ENCODE measurements at regions not wholly inside any gene's neighbourhood (a gene's known extent, or its start where the extent isn't known, plus 50 kb on each side); places are given as distances from the start of the nearest gene placed in this dataset.

GRCh38 chr2:183347969-183348368 lies 223.7 kb downstream of the NUP35 start:
- ChIA-PET POLR2A (interaction anchor here (0.5 kb wide), 1 partner anchor 519 kb away, joined by 3 read pairs; no protein-coding TSS in a partner anchor), CTCF (no interaction called here)
- Mint-ChIP-seq H3K9me3 (no peaks in the 10 kb centered on the region), H3K36me3 (ENCODE audit: low read depth) (no peaks in the 10 kb centered on the region), H3K27ac (no peak overlapping the region), H3K4me3 (no peak overlapping the region), H3K4me1 (no peaks in the 10 kb centered on the region), H3K27me3 (no peaks in the 10 kb centered on the region)
- no peak for DNase-seq

DNA sequence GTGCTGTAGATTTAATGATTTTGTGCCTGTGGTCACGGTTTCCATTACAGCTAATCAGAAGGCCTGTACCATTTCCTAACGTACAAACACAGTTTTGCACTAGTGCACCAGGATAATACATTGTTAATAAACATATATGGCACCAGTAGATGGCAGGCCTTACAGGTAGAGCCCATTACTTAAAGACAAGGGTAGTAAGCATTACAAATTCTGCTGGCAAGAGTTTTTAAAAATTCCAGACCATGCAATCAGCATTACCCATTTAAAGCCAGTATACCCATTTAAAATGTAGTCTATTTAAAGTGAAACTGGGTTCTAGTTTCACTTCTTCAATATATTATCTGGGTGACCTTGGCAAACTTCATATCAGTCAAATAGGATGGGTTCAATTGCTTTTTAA lies 224.2 kb downstream of the NUP35 start:
- DNase-seq: no peak
- ChIA-PET CTCF (no interaction called here), POLR2A (interaction anchor here (0.5 kb wide), 1 partner anchor 520 kb away, joined by 3 read pairs; no protein-coding TSS in a partner anchor)
- H3K4me1 Mint-ChIP-seq: no peaks in the 10 kb centered on the region
- H3K4me3 Mint-ChIP-seq: no peak overlapping the region
- no peak overlapping the region for H3K27ac Mint-ChIP-seq
- no peaks in the 10 kb centered on the region for H3K9me3 Mint-ChIP-seq
- H3K36me3 Mint-ChIP-seq (ENCODE audit: low read depth): no peaks in the 10 kb centered on the region
- H3K27me3 Mint-ChIP-seq: no peaks in the 10 kb centered on the region

GRCh38 chr2:183349091-183349490 lies 224.8 kb downstream of the NUP35 start:
- no peaks in the 10 kb centered on the region for H3K9me3 Mint-ChIP-seq
- H3K36me3 Mint-ChIP-seq (ENCODE audit: low read depth): no peaks in the 10 kb centered on the region
- ChIA-PET POLR2A (no interaction called here), CTCF (no interaction called here)
- no peaks in the 10 kb centered on the region for H3K27me3 Mint-ChIP-seq
- no peak overlapping the region for H3K4me3 Mint-ChIP-seq
- DNase-seq: no peak
- H3K27ac Mint-ChIP-seq: no peak overlapping the region
- H3K4me1 Mint-ChIP-seq: no peaks in the 10 kb centered on the region

DNA sequence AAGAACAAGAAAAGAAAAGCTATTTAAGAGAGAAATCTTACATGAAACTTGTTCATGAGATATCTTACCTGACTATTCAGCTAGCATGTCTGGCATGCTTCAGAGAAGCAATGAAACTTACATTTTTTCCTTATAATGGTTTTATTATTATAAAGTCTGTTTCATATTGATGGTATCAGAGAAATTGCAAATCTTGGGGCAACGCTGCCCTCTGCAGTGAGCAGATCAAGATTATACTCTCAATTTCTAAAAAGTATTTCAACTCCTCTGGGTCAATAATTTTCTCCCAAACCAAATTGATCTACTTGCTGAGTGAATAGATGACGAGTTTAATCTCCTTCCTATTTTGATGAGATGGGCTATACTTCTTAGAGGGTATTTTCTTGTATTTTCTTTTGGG lies 235.6 kb downstream of the NUP35 start:
- no peak overlapping the region for H3K27ac Mint-ChIP-seq

DNA sequence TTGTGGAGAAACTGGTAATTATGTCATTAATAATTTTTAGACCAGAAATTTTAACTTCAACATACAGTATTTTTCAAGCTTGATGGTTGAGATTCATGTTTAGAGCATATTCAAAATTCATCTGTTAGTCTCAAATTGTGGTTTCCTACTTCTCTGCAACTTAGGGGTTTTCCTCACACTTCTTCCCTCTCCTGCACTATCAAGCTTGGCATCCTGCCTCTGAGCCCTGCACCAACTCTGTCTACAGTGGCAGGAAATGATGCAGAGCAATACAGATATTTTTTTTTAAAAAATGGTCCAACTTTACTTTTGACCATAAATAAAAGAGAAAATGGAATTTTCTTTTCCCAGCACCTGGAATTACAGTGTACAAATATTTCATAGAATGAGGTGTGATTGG lies 247.3 kb downstream of the NUP35 start:
- H3K27ac Mint-ChIP-seq: no peak overlapping the region
- H3K9me3 Mint-ChIP-seq: no peaks in the 10 kb centered on the region
- POLR2A ChIA-PET: no interaction called here

More for the DNA sequence above, 235.6 kb downstream of the NUP35 start:
- no peaks in the 10 kb centered on the region for H3K36me3 Mint-ChIP-seq (ENCODE audit: low read depth)
- H3K4me3 Mint-ChIP-seq: no peak overlapping the region
- ChIA-PET POLR2A (no interaction called here), CTCF (no interaction called here)
- no peaks in the 10 kb centered on the region for H3K4me1 Mint-ChIP-seq
- no peaks in the 10 kb centered on the region for H3K27me3 Mint-ChIP-seq
- no peak for DNase-seq
- H3K9me3 Mint-ChIP-seq: no peaks in the 10 kb centered on the region

DNA sequence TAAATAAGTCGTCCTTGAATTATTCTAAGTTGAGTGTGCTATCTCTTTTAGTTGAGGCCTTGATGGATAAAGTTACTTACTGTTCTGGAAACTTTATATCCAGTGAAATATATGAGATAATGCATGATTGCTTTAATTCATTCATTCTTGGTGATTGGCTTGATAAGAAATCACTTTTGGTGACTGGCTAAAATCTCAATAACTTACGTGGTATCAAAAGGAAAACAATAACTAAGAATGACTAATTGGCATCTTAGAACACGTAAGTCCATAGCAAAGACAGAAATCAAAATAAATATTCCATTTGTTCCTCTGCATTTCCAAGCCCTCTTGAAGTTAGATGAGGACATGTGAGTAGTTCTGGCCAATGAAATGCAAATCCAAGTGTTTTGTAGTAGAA lies 251.6 kb downstream of the NUP35 start:
- POLR2A ChIA-PET: no interaction called here
- no peaks in the 10 kb centered on the region for H3K36me3 Mint-ChIP-seq (ENCODE audit: low read depth)
- H3K4me1 Mint-ChIP-seq: no peaks in the 10 kb centered on the region
- H3K27me3 Mint-ChIP-seq: no peaks in the 10 kb centered on the region
- no peak overlapping the region for H3K27ac Mint-ChIP-seq
- CTCF ChIA-PET: no interaction called here
- DNase-seq: no peak
- no peak overlapping the region for H3K4me3 Mint-ChIP-seq
- H3K9me3 Mint-ChIP-seq: no peaks in the 10 kb centered on the region

More for the DNA sequence above, 247.3 kb downstream of the NUP35 start:
- CTCF ChIA-PET: no interaction called here
- H3K4me1 Mint-ChIP-seq: no peaks in the 10 kb centered on the region
- H3K36me3 Mint-ChIP-seq (ENCODE audit: low read depth): no peaks in the 10 kb centered on the region
- no peak overlapping the region for H3K4me3 Mint-ChIP-seq
- DNase-seq: no peak
- no peaks in the 10 kb centered on the region for H3K27me3 Mint-ChIP-seq

GRCh38 chr2:183383854-183384253 lies 259.6 kb downstream of the NUP35 start:
- Mint-ChIP-seq H3K27me3 (no peaks in the 10 kb centered on the region), H3K9me3 (peaks cover 2% of the 10 kb centered on the region), H3K4me3 (no peak overlapping the region), H3K4me1 (no peaks in the 10 kb centered on the region), H3K36me3 (ENCODE audit: low read depth) (no peaks in the 10 kb centered on the region), H3K27ac (no peak overlapping the region)
- DNase-seq: no peak
- POLR2A ChIA-PET: no interaction called here
- CTCF ChIA-PET: no interaction called here

GRCh38 chr2:183389546-183390080 lies 265.4 kb downstream of the NUP35 start:
- no peaks in the 10 kb centered on the region for H3K36me3 Mint-ChIP-seq (ENCODE audit: low read depth)
- no peaks in the 10 kb centered on the region for H3K27me3 Mint-ChIP-seq
- peaks cover 13% of the 10 kb centered on the region for H3K9me3 Mint-ChIP-seq
- H3K4me1 Mint-ChIP-seq: no peaks in the 10 kb centered on the region
- CTCF ChIA-PET: no interaction called here
- no peak for DNase-seq
- H3K27ac Mint-ChIP-seq: no peak overlapping the region
- H3K4me3 Mint-ChIP-seq: no peak overlapping the region
- POLR2A ChIA-PET: no interaction called here

DNA sequence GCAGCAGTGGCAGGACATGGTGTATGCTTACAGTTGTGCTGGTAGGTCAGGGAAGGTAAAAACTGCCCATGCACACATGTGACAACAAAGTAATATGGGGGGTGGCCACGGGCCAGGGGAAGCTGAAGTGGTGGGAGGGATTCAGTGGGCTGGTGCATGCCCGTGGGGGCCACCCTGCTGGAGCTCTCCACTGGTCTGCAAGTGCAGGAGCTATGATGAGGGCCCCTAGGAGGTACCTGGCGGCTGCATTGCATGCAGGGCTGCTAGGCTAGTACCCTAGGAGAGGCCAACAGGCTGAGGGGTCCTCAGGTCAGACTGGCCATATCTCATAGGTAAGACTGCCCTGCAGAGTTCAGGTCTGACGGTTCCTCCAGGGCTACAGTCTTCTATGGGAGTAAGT lies 265.9 kb downstream of the NUP35 start:
- no peak for DNase-seq
- H3K4me1 Mint-ChIP-seq: no peaks in the 10 kb centered on the region
- CTCF ChIA-PET: no interaction called here
- POLR2A ChIA-PET: no interaction called here
- no peaks in the 10 kb centered on the region for H3K36me3 Mint-ChIP-seq (ENCODE audit: low read depth)
- H3K27ac Mint-ChIP-seq: no peak overlapping the region
- H3K4me3 Mint-ChIP-seq: no peak overlapping the region
- H3K9me3 Mint-ChIP-seq: peaks cover 18% of the 10 kb centered on the region
- H3K27me3 Mint-ChIP-seq: no peaks in the 10 kb centered on the region

GRCh38 chr2:183404392-183404791 lies 280.1 kb downstream of the NUP35 start:
- H3K36me3 Mint-ChIP-seq (ENCODE audit: low read depth): no peaks in the 10 kb centered on the region
- H3K27me3 Mint-ChIP-seq: no peaks in the 10 kb centered on the region
- ChIA-PET CTCF (no interaction called here), POLR2A (no interaction called here)
- H3K4me3 Mint-ChIP-seq: no peak overlapping the region
- no peak overlapping the region for H3K27ac Mint-ChIP-seq
- peaks cover 17% of the 10 kb centered on the region for H3K9me3 Mint-ChIP-seq
- H3K4me1 Mint-ChIP-seq: no peaks in the 10 kb centered on the region
- DNase-seq: no peak

DNA sequence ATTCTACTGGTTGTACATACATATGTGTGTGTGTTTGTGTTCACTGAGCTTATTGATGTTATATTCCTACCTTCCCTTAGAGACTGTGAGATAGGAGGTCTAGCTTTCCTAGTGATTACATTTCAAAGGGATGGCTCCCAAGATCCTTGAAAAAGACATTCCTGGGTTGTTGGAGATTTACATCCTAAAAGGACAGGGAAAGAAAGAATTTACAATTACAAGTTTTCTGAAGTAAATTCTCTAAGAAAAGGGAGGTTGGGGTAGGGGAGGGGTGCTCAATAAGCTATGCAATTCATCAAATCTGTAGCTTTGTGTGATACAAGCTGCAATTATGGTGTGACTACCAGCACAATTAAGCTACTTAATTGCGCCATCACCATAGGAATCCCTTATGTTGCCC lies 284.3 kb downstream of the NUP35 start:
- no peak overlapping the region for H3K27ac Mint-ChIP-seq
- H3K27me3 Mint-ChIP-seq: no peaks in the 10 kb centered on the region
- H3K4me3 Mint-ChIP-seq: no peak overlapping the region
- ChIA-PET CTCF (no interaction called here), POLR2A (no interaction called here)
- DNase-seq: no peak
- H3K36me3 Mint-ChIP-seq (ENCODE audit: low read depth): no peaks in the 10 kb centered on the region
- H3K4me1 Mint-ChIP-seq: no peaks in the 10 kb centered on the region
- peaks cover 20% of the 10 kb centered on the region for H3K9me3 Mint-ChIP-seq

GRCh38 chr2:183409662-183410061 lies 285.4 kb downstream of the NUP35 start:
- no peak for DNase-seq
- no peaks in the 10 kb centered on the region for H3K36me3 Mint-ChIP-seq (ENCODE audit: low read depth)
- H3K9me3 Mint-ChIP-seq: peaks cover 10% of the 10 kb centered on the region
- H3K27me3 Mint-ChIP-seq: no peaks in the 10 kb centered on the region
- no peak overlapping the region for H3K4me3 Mint-ChIP-seq
- CTCF ChIA-PET: no interaction called here
- H3K4me1 Mint-ChIP-seq: no peaks in the 10 kb centered on the region
- no peak overlapping the region for H3K27ac Mint-ChIP-seq
- POLR2A ChIA-PET: no interaction called here

- no peaks in the 10 kb centered on the region for H3K27me3 Mint-ChIP-seq
- H3K4me1 Mint-ChIP-seq: no peaks in the 10 kb centered on the region
These were observed 292.5 kb downstream of the NUP35 start for GRCh38 chr2:183416753-183417152.

GRCh38 chr2:183426825-183427224 lies 302.6 kb downstream of the NUP35 start:
- H3K27me3 Mint-ChIP-seq: no peaks in the 10 kb centered on the region
- peaks cover 19% of the 10 kb centered on the region for H3K9me3 Mint-ChIP-seq
- no peak for DNase-seq
- no peak overlapping the region for H3K27ac Mint-ChIP-seq
- CTCF ChIA-PET: no interaction called here
- no peak overlapping the region for H3K4me3 Mint-ChIP-seq
- no peaks in the 10 kb centered on the region for H3K36me3 Mint-ChIP-seq (ENCODE audit: low read depth)
- no peaks in the 10 kb centered on the region for H3K4me1 Mint-ChIP-seq
- POLR2A ChIA-PET: no interaction called here

More at GRCh38 chr2:183416753-183417152, 292.5 kb downstream of the NUP35 start:
- ChIA-PET POLR2A (no interaction called here), CTCF (no interaction called here)
- Mint-ChIP-seq H3K27ac (no peak overlapping the region), H3K4me3 (no peak overlapping the region), H3K9me3 (peaks cover 13% of the 10 kb centered on the region), H3K36me3 (ENCODE audit: low read depth) (no peaks in the 10 kb centered on the region)
- DNase-seq: no peak

- H3K27ac Mint-ChIP-seq: no peak overlapping the region
- POLR2A ChIA-PET: no interaction called here
- no peaks in the 10 kb centered on the region for H3K4me1 Mint-ChIP-seq
These were observed 303.3 kb downstream of the NUP35 start for GRCh38 chr2:183427558-183427957.

More at GRCh38 chr2:183427558-183427957, 303.3 kb downstream of the NUP35 start:
- H3K9me3 Mint-ChIP-seq: peaks cover 14% of the 10 kb centered on the region
- H3K27me3 Mint-ChIP-seq: no peaks in the 10 kb centered on the region
- no peak for DNase-seq
- H3K36me3 Mint-ChIP-seq (ENCODE audit: low read depth): no peaks in the 10 kb centered on the region
- CTCF ChIA-PET: no interaction called here
- H3K4me3 Mint-ChIP-seq: no peak overlapping the region
